ENCODE measurements at regions not wholly inside any gene's neighbourhood (a gene's known extent, or its start where the extent isn't known, plus 50 kb on each side); places are given as distances from the start of the nearest gene placed in this dataset.
A peak's percentile ranks its signal among the peaks of the same experiment; 100 is the strongest.

GRCh38 chr18:71899707-71900472 is 644.3 kb downstream of the CBLN2 start:
- DNase-seq (peak in 3 of 4 donors; percentile 23 to 38 (median 33)), ATAC-seq (no peak)
- TF ChIP-seq CTCF (IDR thresholded peaks at IDR 0.05) (no peak), POLR2A (IDR thresholded peaks at IDR 0.05) (no peak)
- no peaks in the 10 kb centered on the region for H3K4me1 ChIP-seq
- WGBS, 2 donors = 44 to 55% methylated on average over 8 of the region's 8 CpGs
- no peaks in the 10 kb centered on the region for H3K27me3 ChIP-seq
- no peak overlapping the region for H3K4me3 ChIP-seq
- no peaks in the 10 kb centered on the region for H3K36me3 ChIP-seq (replicated peaks in 1 of 2; ENCODE audit: insufficient read depth in 1 of 2, low read depth in 2 of 2)
- intact Hi-C loops (cut with DNase I) = no loop called here
- H3K27ac ChIP-seq = no peak overlapping the region
- H3K9me3 ChIP-seq = peaks cover 0 to under 1% (median 0%) of the 10 kb centered on the region in 3 donors

GRCh38 chr18:71899183-71899582 is 645.0 kb downstream of the CBLN2 start:
- H3K9me3 ChIP-seq = no peaks in the 10 kb centered on the region
- H3K36me3 ChIP-seq (replicated peaks in 1 of 2; ENCODE audit: insufficient read depth in 1 of 2, low read depth in 2 of 2) = no peaks in the 10 kb centered on the region
- no peaks in the 10 kb centered on the region for H3K4me1 ChIP-seq
- intact Hi-C loops (cut with DNase I) = no loop called here
- no peak overlapping the region for H3K4me3 ChIP-seq
- no peak for TF ChIP-seq CTCF (IDR thresholded peaks at IDR 0.05)
- no peak for TF ChIP-seq POLR2A (IDR thresholded peaks at IDR 0.05)
- no peak overlapping the region for H3K27ac ChIP-seq
- ATAC-seq = no peak
- DNase-seq = no peak
- WGBS, 2 donors = 57 to 69% methylated on average over 6 of the region's 6 CpGs
- H3K27me3 ChIP-seq = no peaks in the 10 kb centered on the region

GRCh38 chr18:71887509-71887908 is 656.6 kb downstream of the CBLN2 start:
- intact Hi-C loops (cut with DNase I) = no loop called here
- no peak for TF ChIP-seq CTCF (IDR thresholded peaks at IDR 0.05)
- no peak for TF ChIP-seq POLR2A (IDR thresholded peaks at IDR 0.05)
- Histone ChIP-seq H3K9me3 (no peaks in the 10 kb centered on the region), H3K4me1 (no peaks in the 10 kb centered on the region), H3K4me3 (no peak overlapping the region), H3K27me3 (no peaks in the 10 kb centered on the region), H3K36me3 (replicated peaks in 1 of 2; ENCODE audit: insufficient read depth in 1 of 2, low read depth in 2 of 2) (no peaks in the 10 kb centered on the region), H3K27ac (no peak overlapping the region)
- no peak for DNase-seq
- 64 to 71% methylated on average over 1 of the region's 1 CpG for WGBS, 2 donors
- ATAC-seq = no peak

GRCh38 chr18:71878226-71878625 is 665.9 kb downstream of the CBLN2 start:
- no peaks in the 10 kb centered on the region for H3K9me3 ChIP-seq
- no peak for TF ChIP-seq POLR2A (IDR thresholded peaks at IDR 0.05)
- no peak for TF ChIP-seq CTCF (IDR thresholded peaks at IDR 0.05)
- intact Hi-C loops (cut with DNase I) = no loop called here
- H3K4me3 ChIP-seq = no peak overlapping the region
- DNase-seq = no peak
- no peak overlapping the region for H3K27ac ChIP-seq
- no peaks in the 10 kb centered on the region for H3K27me3 ChIP-seq
- 83 to 85% methylated on average over 4 of the region's 4 CpGs for WGBS, 2 donors
- no peak for ATAC-seq
- no peaks in the 10 kb centered on the region for H3K36me3 ChIP-seq (replicated peaks in 1 of 2; ENCODE audit: insufficient read depth in 1 of 2, low read depth in 2 of 2)
- H3K4me1 ChIP-seq = no peaks in the 10 kb centered on the region

- TF ChIP-seq POLR2A (IDR thresholded peaks at IDR 0.05) (no peak), CTCF (IDR thresholded peaks at IDR 0.05) (no peak)
- Histone ChIP-seq H3K4me3 (no peak overlapping the region), H3K27ac (no peak overlapping the region), H3K9me3 (no peaks in the 10 kb centered on the region), H3K4me1 (no peaks in the 10 kb centered on the region), H3K27me3 (no peaks in the 10 kb centered on the region), H3K36me3 (replicated peaks in 1 of 2; ENCODE audit: insufficient read depth in 1 of 2, low read depth in 2 of 2) (no peaks in the 10 kb centered on the region)
- DNase-seq (no peak), ATAC-seq (no peak)
- 77 to 88% methylated on average over 4 of the region's 4 CpGs for WGBS, 2 donors
- intact Hi-C loops (cut with DNase I) = no loop called here
Observed at GRCh38 chr18:71873695-71874094, 670.4 kb downstream of the CBLN2 start.
